Endothelial cell (in vitro differentiated cells): ENCODE measurements at regions not wholly inside any gene's neighbourhood (a gene's known extent, or its start where the extent isn't known, plus 50 kb on each side); places are given as distances from the start of the nearest gene placed in this dataset.
"Not testable (repeated sequence)": the region's sequence is repeated elsewhere in the genome, so short reads cannot be mapped to it uniquely, and the experiment has no call there.

ENCODE experiments used
- DNase-seq: peaks from one replicate; pipeline ENCODE4 v3.0.0; 2021; ENCODE audit warnings: low spot score
- H3K27ac Mint-ChIP-seq: one replicate; pipeline ENCODE4 v1.8.0; 2021; ENCODE audit warnings: mixed read lengths, inconsistent platforms; ENCODE audit not compliant: unreplicated experiment
- H3K27me3 Mint-ChIP-seq: one replicate; pipeline ENCODE4 v1.8.0; 2021; ENCODE audit warnings: mild to moderate bottlenecking, moderate library complexity, mixed read lengths, inconsistent platforms; ENCODE audit not compliant: unreplicated experiment
- H3K36me3 Mint-ChIP-seq: one replicate; pipeline ENCODE4 v1.8.0; 2021; ENCODE audit warnings: mild to moderate bottlenecking, low read depth, mixed read lengths, inconsistent platforms; ENCODE audit not compliant: unreplicated experiment
- H3K4me1 Mint-ChIP-seq: one replicate; pipeline ENCODE4 v1.8.0; 2021; ENCODE audit warnings: mild to moderate bottlenecking, mixed read lengths, inconsistent platforms; ENCODE audit not compliant: unreplicated experiment
- H3K4me3 Mint-ChIP-seq: one replicate; pipeline ENCODE4 v1.8.0; 2021; ENCODE audit warnings: mild to moderate bottlenecking, mixed read lengths, inconsistent platforms; ENCODE audit not compliant: unreplicated experiment
- H3K9me3 Mint-ChIP-seq: one replicate; pipeline ENCODE4 v1.8.0; 2021; ENCODE audit warnings: mixed read lengths, inconsistent platforms; ENCODE audit not compliant: unreplicated experiment
- TF ChIP-seq, protein P1 (sequence below): fragments of 200-600 bp; sonication (generic); IDR thresholded peaks from one replicate; pipeline ENCODE4 v1.5.0; 2021; ENCODE audit warnings: antibody characterized with exemption; ENCODE audit not compliant: unreplicated experiment

DNA sequence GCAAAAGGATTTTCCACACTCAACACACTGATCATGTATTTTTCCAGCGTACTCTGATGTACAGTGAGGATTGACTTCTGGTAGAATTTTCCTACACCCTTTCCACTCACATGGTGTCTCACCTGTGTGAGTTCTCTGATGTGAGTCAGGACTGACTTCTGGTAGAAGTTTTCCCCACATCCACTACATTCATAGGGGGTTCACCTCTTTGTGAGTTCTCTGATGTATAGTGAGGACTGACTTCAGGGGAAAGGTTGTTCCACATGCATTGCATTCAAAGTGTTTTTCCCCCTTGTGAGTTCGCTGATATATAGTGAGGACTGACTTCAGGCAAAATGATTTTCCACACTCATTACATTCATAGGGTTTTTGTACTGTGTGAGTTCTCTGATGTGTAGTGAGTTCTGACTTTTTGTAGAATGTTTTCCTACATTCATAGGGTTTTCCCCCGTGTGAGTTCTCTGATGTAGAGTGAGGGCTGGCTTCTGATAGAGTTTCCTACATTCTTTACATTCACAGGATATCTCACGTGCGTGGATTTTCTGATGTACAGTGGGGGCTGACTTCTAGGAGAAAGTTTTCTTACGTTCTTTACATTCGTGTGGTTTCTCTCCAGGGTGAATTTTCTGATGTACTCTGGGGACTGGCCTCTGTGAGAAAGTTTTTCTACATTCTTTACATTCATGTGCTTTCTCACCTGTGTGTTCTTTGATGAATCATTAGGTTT is 146.5 kb downstream of the GLRX3 start:
- Mint-ChIP-seq H3K4me3 (no peak overlapping the region), H3K27ac (no peak overlapping the region), H3K36me3 (peaks cover 16% of the 10 kb centered on the region), H3K27me3 (peaks cover 5% of the 10 kb centered on the region), H3K9me3 (peaks cover 56% of the 10 kb centered on the region), H3K4me1 (no peaks in the 10 kb centered on the region)
- TF ChIP-seq, protein P1, sequence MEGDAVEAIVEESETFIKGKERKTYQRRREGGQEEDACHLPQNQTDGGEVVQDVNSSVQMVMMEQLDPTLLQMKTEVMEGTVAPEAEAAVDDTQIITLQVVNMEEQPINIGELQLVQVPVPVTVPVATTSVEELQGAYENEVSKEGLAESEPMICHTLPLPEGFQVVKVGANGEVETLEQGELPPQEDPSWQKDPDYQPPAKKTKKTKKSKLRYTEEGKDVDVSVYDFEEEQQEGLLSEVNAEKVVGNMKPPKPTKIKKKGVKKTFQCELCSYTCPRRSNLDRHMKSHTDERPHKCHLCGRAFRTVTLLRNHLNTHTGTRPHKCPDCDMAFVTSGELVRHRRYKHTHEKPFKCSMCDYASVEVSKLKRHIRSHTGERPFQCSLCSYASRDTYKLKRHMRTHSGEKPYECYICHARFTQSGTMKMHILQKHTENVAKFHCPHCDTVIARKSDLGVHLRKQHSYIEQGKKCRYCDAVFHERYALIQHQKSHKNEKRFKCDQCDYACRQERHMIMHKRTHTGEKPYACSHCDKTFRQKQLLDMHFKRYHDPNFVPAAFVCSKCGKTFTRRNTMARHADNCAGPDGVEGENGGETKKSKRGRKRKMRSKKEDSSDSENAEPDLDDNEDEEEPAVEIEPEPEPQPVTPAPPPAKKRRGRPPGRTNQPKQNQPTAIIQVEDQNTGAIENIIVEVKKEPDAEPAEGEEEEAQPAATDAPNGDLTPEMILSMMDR: no peak
- no peak for DNase-seq

DNA sequence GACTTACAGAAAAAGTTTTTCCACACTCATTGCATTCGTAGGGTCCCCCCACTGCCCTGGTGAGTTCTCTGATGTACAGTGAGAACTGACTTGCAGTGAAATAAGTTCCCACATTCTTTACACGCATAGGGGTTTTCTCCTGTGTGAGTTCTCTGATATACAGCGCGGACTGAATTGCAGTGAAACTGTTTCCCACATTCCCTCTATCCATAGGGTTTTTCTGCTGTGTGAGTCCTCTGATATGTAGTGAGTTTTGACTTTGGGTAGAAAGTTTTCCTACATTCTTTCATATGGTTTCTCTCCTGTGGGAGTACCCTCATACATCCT is 147.0 kb downstream of the GLRX3 start:
- TF ChIP-seq, protein P1: no peak
- H3K27me3 Mint-ChIP-seq: peaks cover 5% of the 10 kb centered on the region
- H3K27ac Mint-ChIP-seq: no peak overlapping the region
- H3K36me3 Mint-ChIP-seq: peaks cover 14% of the 10 kb centered on the region
- DNase-seq: no peak
- H3K9me3 Mint-ChIP-seq: peaks cover 60% of the 10 kb centered on the region
- H3K4me3 Mint-ChIP-seq: no peak overlapping the region
- H3K4me1 Mint-ChIP-seq: no peaks in the 10 kb centered on the region

DNA sequence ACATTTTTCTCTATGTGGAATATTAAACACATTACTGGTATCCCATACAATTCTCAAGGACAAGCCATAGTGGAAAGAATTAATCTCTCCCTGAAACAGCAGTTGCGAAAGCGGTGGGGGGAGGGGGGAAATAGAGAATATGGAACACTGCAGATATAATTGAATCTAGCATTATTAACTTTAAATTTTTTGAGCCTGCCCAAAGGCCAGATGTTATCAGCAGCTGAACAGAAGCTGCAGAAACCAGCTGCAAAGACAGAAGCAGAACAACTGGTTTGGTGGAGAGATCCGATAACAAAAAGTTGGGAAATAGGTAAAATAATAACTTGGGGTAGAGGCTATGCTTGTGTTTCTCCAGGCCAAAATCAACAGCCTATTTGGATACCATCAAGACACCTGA is 159.6 kb downstream of the GLRX3 start:
- not testable (repeated sequence) for H3K4me3 Mint-ChIP-seq, DNase-seq, H3K27me3 Mint-ChIP-seq, H3K27ac Mint-ChIP-seq, H3K36me3 Mint-ChIP-seq, H3K4me1 Mint-ChIP-seq
- peaks cover 44% of the 10 kb centered on the region for H3K9me3 Mint-ChIP-seq

DNA sequence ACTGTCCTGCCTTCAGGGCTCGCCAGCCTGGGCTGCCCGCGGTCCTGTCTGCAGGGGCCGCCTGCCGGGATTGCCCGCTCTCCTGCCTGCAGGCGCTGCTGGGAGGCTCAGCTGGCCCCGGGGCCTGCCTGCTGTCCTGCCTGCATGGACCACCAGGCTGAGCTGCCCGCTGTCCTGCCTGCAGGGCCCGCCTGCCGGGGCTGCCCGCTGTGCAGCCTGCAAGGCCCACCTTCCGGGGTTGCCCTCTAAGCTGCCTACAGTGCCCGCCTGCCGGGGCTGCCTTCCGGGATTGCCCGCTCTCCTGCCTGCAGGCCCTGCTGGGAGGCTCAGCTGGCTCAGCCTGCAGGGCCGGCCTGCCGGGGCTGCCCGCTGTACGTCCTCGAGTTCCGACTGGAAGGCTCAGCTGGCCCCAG is 164.4 kb downstream of the GLRX3 start:
- H3K27ac Mint-ChIP-seq: no peak overlapping the region
- no peak for DNase-seq
- TF ChIP-seq, protein P1: no peak
- peaks cover 18% of the 10 kb centered on the region for H3K36me3 Mint-ChIP-seq
- peaks cover 50% of the 10 kb centered on the region for H3K9me3 Mint-ChIP-seq
- peaks cover 8% of the 10 kb centered on the region for H3K27me3 Mint-ChIP-seq
- no peaks in the 10 kb centered on the region for H3K4me1 Mint-ChIP-seq
- H3K4me3 Mint-ChIP-seq: no peak overlapping the region

DNA sequence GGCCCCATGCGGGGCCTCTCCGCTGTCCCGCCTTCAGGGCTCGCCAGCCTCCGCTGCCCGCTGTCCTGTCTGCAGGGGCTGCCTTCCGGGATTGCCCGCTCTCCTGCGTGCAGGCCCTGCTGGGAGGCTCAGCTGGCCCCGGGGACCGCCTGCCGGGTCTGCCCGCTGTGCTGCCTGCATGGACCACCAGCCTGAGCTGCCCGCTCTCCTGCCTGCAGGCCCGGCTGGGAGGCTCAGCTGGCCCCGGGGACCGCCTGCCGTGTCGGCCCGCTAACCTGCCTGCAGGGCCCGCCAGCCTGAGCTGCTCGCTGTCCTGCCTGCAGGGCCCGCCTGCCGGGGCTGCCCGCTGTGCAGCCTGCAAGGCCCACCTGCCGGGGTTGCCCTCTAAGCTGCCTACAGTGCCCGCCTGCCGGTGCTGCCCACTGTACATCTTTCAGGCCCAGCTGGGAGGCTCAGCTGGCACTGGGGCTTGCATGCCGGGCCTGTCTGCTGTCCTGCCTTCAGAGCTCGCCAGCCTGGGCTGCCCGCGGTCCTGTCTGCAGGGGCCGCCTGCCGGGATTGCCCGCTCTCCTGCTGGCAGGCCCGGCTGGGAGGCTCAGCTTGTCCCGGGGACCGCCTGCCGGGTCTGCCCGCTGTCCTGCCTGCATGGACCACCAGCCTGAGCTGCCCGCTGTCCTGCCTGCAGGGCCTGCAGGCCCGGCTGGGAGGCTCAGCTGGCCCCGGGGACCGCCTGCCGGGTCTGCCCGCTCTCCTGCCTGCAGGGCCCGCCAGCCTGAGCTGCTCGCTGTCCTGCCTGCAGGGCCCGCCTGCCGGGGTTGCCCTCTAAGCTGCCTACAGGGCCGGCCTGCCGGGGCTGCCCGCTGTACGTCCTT is 165.1 kb downstream of the GLRX3 start:
- TF ChIP-seq, protein P1: no peak
- peaks cover 18% of the 10 kb centered on the region for H3K36me3 Mint-ChIP-seq
- H3K27me3 Mint-ChIP-seq: peaks cover 8% of the 10 kb centered on the region
- no peak overlapping the region for H3K27ac Mint-ChIP-seq
- no peak overlapping the region for H3K4me3 Mint-ChIP-seq
- no peaks in the 10 kb centered on the region for H3K4me1 Mint-ChIP-seq
- DNase-seq: no peak
- peaks cover 55% of the 10 kb centered on the region for H3K9me3 Mint-ChIP-seq
